Pancreas (tissue), 10 donors: ENCODE measurements at regions not wholly inside any gene's neighbourhood (a gene's known extent, or its start where the extent isn't known, plus 50 kb on each side); places are given as distances from the start of the nearest gene placed in this dataset.

Experiments
- ATAC-seq, 4 donors: fragments of 200-7000 bp; cut with Tn5 transposase; one replicate each; pipeline versions ENCODE4 v1.8.0 to v1.9.1; 2020; ENCODE audit warnings: mild to moderate bottlenecking in 4 of 4, moderate library complexity in 4 of 4
- DNase-seq, 6 donors: peaks; one replicate each; pipeline ENCODE4 v3.0.0-alpha.2; 2020
- FAIRE-seq: peaks from 2 replicates; lab custom pipeline; 2012; peaks lifted over from hg19 to GRCh38; lab: Jason Lieb, UNC
- H3K27ac ChIP-seq, 4 donors: fragments of 200-600 bp; sonication (generic); 1 replicate in 3 of 4; 2 replicates in 1 of 4; pipeline versions ENCODE4 v1.5.0 to v1.8.0; 2020
- H3K27me3 ChIP-seq, 4 donors: fragments of 200-600 bp; one replicate each; pipeline ENCODE4 v1.8.0; 2021
- H3K36me3 ChIP-seq, 3 donors: fragments of 200-600 bp; sonication (generic) in 1 of 3; one replicate each; pipeline versions ENCODE4 v1.5.0 to v1.8.0; 2020 to 2021
- H3K4me1 ChIP-seq, 3 donors: fragments of 200-600 bp; one replicate each; pipeline ENCODE4 v1.8.0; 2021
- H3K4me3 ChIP-seq, 4 donors: fragments of 200-600 bp; sonication (generic) in 2 of 4; one replicate each; pipeline versions ENCODE4 v1.5.0 to v1.8.0; 2020 to 2021
- H3K9me3 ChIP-seq, 4 donors: fragments of 200-600 bp; one replicate each; pipeline ENCODE4 v1.8.0; 2021
- CTCF ChIP-seq, 4 donors: fragments of 200-600 bp; sonication (generic) in 3 of 4; IDR thresholded peaks; one replicate each; pipeline versions ENCODE4 v1.5.0 to v1.8.0; 2021; ENCODE audit warnings: antibody characterized with exemption in 4 of 4
- WGBS, 2 donors: extraction: QIAGEN DNeasy Blood & Tissue Kit; methylation state at CpG; one replicate each; pipeline ENCODE4 v1.1.7; 2013; 5-methylcytosine and 5-hydroxymethylcytosine counted together
- intact Hi-C, 3 donors: fragments of 100-400 bp; cut with DNase I; formaldehyde crosslinking; loops; one replicate each; pipeline versions ENCODE4 v1.11.1 to v1.14.2; 2022
- donor health status: healthy with polysubstance abuse.
- donor health status: DM: no; HTN: no; CAD: no; lungs with moderate emphysema.
- donor health status: DM: no; HTN: no; CAD: no.
- donor health status: control.
- donor health status: control.
- donor health status: Bipolar disorder and iron deficiency.
- donor health status: DM: yes; HTN: yes; CAD: no.
- donor health status: DM: no; HTN: no; CAD: no.
- donor health status: DM: no; HTN: no; CAD: no.
- donor health status: DM: yes; HTN: yes; CAD: no.

GRCh38 chr16:86828202-86828601 is 249.9 kb downstream of the FOXL1 start:
- 52 to 72% methylated on average over 6 of the region's 6 CpGs for WGBS, 2 donors
- DNase-seq: no peak
- no peak for FAIRE-seq

DNA sequence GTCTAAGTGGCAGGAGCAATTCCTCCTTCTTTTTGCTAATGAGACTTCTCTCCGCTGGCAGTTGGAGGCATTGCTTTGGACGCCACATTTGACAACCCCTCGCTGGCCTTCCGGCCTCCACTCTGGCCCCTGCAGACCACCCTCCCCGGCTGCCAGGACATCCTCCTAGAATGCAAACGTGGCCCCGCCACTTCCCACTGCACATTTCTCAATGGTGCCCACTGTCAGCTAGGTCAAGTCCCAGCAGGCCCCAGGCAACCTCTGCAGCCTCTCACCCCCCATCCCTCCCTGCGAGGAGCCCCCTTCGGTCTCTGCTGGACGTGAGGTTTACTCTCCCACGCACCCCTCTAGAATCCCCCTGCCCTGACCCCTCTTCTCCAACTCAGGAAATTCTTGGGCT is 250.3 kb downstream of the FOXL1 start:
- H3K4me3 ChIP-seq: no peak overlapping the region
- H3K9me3 ChIP-seq: no peaks in the 10 kb centered on the region
- no peaks in the 10 kb centered on the region for H3K36me3 ChIP-seq
- intact Hi-C loops: no loop called here
- DNase-seq (no peak), ATAC-seq (no peak), FAIRE-seq (no peak)
- H3K27me3 ChIP-seq: peaks cover 0 to 27% (median 0%) of the 10 kb centered on the region in 4 donors
- WGBS, 2 donors: 51 to 65% methylated on average over 11 of the region's 11 CpGs
- H3K4me1 ChIP-seq: no peaks in the 10 kb centered on the region
- H3K27ac ChIP-seq: no peak overlapping the region
- no peak for TF ChIP-seq CTCF (IDR thresholded peaks at IDR 0.05)

More at GRCh38 chr16:86828202-86828601, 249.9 kb downstream of the FOXL1 start:
- Histone ChIP-seq H3K4me1 (no peaks in the 10 kb centered on the region), H3K4me3 (no peak overlapping the region), H3K27me3 (peaks cover 0 to 27% (median 0%) of the 10 kb centered on the region in 4 donors), H3K9me3 (no peaks in the 10 kb centered on the region), H3K36me3 (no peaks in the 10 kb centered on the region), H3K27ac (no peak overlapping the region)
- intact Hi-C loops: no loop called here
- no peak for TF ChIP-seq CTCF (IDR thresholded peaks at IDR 0.05)
- ATAC-seq: no peak

GRCh38 chr16:86831366-86831765 is 253.0 kb downstream of the FOXL1 start:
- no peaks in the 10 kb centered on the region for H3K4me1 ChIP-seq
- no peak overlapping the region for H3K4me3 ChIP-seq
- TF ChIP-seq CTCF (IDR thresholded peaks at IDR 0.05): no peak
- H3K36me3 ChIP-seq: no peaks in the 10 kb centered on the region
- no peak for FAIRE-seq
- WGBS, 2 donors: 59 to 76% methylated on average over 5 of the region's 5 CpGs
- H3K27me3 ChIP-seq: peaks cover 0 to 7% (median 0%) of the 10 kb centered on the region in 4 donors
- H3K27ac ChIP-seq: no peak overlapping the region
- intact Hi-C loops: no loop called here
- DNase-seq: no peak
- ATAC-seq: no peak
- no peaks in the 10 kb centered on the region for H3K9me3 ChIP-seq

DNA sequence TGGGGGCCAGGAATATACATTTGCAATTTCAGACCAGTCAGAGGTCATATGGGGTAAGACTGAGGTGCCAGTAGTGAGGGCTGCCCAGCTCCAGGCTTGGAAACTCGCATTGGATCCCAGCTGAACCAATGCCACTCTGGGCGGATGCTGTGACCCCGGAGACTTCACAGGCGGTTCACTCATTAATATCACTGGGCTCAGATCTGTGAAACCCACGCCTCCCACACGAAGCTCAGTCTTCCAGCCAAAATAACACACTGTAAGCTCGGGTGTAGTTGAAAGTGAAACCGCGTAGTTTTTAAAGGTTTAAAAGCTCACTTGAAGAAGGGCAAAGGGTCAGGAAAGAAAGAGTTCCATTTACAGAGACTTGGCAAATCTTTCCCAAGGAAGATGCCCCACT is 254.8 kb downstream of the FOXL1 start:
- Histone ChIP-seq H3K4me1 (no peaks in the 10 kb centered on the region), H3K9me3 (no peaks in the 10 kb centered on the region), H3K36me3 (no peaks in the 10 kb centered on the region), H3K4me3 (no peak overlapping the region), H3K27ac (no peak overlapping the region), H3K27me3 (peaks cover 0 to 6% (median 0%) of the 10 kb centered on the region in 4 donors)
- no peak for TF ChIP-seq CTCF (IDR thresholded peaks at IDR 0.05)
- intact Hi-C loops: no loop called here
- WGBS, 2 donors: 53 to 67% methylated on average over 9 of the region's 9 CpGs
- no peak for DNase-seq
- no peak for ATAC-seq
- FAIRE-seq: no peak

GRCh38 chr16:86834451-86835035 is 256.2 kb downstream of the FOXL1 start:
- ATAC-seq (no peak), DNase-seq (no peak), FAIRE-seq (no peak)
- Histone ChIP-seq H3K27ac (no peak overlapping the region), H3K36me3 (no peaks in the 10 kb centered on the region), H3K9me3 (no peaks in the 10 kb centered on the region), H3K27me3 (no peaks in the 10 kb centered on the region), H3K4me1 (no peaks in the 10 kb centered on the region), H3K4me3 (no peak overlapping the region)
- 29 to 32% methylated on average over 22 of the region's 22 CpGs for WGBS, 2 donors
- TF ChIP-seq CTCF (IDR thresholded peaks at IDR 0.05): no peak
- intact Hi-C loops: no loop called here
